NCI-H2227 (cell line): ENCODE measurements at regions not wholly inside any gene's neighbourhood (a gene's known extent, or its start where the extent isn't known, plus 50 kb on each side); places are given as distances from the start of the nearest gene placed in this dataset.

ENCODE experiments used
- DNase-seq: peaks from one replicate; lab custom pipeline; 2025; ENCODE audit not compliant: unreplicated experiment; lab: John Stamatoyannopoulos, UW

DNA sequence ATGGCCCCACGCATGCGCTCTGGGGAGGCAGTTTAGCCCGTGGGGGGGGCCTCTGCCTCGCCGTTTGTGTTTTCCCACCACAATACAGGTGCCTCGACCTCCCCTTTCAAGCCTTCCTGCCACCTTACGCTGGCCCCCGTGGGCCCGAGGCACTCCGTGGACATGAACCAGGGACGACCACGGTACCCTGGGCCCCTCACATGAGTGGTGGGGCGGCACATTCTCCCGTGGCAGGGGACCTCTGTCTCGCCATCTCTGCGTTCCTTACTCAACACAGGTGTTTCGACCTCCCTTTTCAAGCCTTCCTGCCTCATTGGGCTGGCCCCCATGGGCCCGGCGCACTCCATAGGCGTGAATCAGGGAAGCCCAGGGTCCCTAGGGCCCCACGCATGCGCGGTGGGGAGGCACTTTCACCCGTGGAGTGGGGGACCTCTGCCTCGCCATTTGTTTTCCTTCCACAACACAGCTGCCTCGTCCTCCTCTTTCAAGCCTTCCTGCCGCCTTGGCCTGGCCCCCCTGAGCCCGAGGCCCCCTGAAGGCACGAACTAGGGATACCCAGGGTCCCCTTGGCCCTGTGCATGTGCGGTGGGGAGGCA lies 339.5 kb downstream of the ALG10 start:
- no peak for DNase-seq

DNA sequence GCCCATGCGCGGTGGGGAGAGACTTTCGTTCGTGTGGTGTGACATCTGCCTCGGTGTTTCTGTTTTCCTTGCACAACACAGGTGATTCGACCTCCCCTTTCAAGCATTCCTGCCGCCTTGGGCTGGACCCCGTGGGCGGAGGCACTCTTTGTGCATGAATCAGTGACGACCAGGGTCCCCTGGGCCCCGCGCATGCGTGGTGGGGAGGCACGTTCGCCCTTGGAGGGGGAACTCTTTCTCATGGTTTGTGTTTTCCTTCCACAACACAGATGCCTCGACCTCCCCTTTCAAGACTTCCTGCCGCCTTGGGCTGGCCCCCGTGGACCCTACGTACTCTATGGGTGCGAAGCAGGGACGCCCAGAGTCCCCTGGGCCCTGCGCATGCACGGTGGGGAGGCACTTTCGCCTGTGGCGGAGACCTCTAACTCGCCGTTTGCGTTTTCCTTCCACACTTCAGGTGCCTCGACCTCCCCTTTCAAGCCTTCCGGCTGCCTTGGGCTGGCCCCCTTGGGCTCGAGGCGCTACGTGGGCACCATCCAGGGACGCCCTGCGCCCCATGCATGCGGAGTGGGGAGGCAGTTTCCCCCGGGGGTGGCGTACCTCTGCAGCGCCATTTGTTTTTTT lies 340.9 kb downstream of the ALG10 start:
- DNase-seq = peak; percentile 45

DNA sequence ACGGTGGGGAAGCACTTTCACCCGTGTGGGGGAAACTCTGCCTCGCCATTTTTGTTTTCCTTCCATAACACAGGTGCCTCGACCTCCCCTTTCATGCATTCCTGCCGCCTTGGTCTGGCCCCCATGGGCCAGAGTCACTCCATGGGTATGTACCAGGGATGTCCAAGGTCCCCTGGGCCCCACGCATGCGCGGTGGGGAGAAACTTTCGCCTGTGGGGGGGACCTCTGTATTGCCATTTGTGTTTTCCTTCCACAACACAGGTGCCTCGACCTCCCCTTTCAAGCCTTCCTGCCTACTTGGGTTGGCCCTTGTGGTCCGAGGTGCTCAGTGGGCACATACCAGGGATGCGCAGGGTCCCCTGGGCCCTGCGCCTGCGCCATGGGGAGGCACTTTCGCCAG lies 345.8 kb downstream of the ALG10 start:
- DNase-seq = no peak

DNA sequence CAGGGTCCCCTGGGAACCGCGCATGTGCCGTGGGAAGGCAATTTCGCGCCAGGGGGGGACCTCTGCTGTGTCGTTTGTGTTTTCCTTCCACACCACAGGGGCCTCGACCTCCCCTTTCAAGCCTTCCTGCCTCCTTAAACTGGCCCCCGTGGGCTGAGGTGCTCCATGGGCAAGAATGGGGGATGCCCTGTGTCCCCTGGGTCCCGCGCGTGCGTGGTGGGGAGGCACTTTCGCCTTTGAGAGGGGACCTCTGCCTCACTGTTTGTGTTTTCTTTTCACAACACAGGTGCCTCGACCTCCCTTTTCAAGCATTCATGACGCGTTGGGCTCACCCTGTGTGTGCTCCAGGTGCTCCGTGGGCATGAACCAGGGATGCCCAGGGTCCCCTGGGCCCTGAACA lies 348.8 kb downstream of the ALG10 start:
- DNase-seq = no peak

DNA sequence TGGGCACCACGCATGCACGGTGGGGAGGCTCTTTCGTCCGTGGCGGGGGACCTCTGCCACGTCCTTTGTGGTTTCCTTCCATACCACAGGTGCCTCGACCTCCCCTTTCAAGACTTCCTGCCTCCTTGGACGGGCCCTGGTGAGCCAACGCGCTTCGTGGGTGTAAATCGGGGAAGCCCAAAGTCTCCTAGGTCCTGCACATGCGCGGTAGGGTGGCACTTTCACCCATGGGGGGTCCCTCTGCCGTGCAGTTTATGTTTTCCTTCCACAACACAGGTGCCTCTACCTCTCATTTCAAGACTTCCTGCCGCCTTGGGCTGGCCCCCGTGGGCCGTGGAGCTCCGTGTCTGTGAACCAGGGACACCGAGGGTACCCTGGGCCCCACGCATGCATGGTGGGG lies 349.7 kb downstream of the ALG10 start:
- no peak for DNase-seq

DNA sequence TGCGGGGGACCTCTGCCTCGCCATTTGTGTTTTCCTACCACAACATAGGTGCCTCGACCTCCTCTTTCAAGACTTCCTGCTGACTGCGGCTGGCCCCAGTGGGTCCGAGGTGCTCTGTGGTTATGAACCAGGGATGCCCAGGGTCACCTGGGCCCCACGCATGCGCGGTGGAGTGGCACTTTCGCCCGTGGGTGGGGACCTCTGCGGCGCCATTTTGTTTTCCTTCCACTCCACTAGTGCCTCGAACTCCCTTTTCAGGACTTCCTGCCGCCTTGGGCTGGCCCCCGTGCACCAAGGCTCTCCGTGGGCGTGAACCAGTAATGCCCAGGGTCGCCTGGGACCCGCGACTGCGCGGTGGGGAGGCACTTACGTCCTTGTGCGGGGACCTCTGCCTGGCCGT lies 351.6 kb downstream of the ALG10 start:
- no peak for DNase-seq

DNA sequence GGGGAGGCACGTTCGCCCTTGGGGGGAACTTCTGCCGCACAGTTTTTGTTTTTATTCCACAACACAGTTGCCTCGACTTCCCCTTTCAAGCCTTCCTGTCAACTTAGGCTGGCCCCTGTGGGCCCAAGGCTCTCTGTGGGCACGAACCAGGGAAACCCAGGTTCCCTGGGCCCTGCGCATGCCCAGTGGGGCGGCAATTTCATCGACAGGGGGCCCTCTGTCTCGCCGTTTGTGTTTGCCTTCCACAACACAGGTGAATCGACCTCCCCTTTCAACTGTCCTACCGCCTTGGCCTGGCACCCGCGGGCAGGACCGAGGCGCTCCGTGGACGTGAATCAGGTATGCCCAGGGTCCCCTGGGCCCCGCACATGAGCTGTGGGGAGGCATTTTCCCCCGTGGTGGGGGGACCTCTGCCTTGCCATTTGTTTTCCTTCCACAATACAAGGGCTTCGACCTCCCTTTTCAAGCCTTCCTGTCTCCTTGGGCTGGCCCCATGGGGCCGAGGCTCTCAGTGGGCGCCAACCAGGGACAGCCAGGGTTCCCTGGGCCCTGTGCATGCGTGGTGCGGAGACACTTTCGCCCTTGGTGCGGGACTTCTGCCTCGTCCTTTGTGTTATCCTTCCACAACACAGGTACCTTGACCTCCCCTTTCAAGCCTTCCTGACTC lies 354.0 kb downstream of the ALG10 start:
- DNase-seq = no peak

DNA sequence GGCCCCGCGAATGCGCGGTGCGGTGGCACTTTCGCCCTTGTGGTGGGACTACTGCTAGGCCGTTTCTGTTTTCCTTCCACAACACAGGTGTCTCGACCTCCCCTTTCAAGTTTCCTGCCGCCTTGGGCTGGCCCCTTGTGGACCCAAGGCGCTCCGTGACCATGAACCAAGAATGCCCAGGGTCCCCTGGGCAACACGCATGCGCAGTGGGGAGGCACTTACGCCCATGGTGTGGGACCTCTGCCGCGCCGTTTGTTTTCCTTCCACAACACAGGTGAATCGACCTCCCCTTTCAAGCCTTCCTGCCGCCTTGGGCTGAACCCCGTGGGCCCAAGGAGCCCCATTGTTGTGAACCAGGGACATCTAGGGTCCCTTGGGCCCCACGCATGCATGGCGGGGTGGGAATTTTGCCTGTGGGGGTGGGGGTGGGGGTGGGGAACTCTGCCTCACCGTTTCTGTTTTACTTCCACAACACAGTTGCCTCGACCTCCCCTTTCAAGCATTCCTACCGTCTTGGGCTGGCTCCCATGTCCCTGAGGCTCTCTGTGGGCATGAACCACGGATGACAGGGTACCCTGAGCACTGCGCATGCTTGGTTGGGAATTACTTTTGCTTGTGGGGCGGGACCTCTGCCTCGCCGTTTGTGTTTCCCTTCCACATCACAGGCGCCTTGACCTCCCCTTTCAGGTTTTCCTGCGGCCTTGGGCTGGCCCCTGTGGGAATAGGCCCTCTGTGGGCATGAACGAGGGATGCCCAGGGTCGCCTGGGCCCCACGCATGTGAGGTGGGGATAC lies 355.1 kb downstream of the ALG10 start:
- DNase-seq = no peak

DNA sequence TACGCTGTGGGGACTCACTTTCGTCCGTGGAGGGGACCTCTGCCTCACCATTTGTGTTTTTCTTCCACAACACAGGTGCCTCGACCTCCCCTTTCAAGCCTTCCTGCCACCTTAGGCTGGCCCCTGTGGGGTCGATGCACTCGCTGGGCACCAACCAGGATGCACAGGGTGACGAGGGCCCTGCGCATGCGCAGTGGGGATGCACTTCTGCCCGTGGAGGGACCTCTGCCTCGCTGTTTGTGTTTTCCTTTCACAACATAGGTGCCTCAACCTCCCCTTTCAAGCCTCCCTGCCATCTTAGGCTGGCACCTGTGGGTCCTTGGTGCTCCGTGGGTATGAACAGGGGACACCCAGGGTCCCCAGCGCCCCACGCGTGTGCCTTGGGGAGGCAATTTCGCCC lies 356.8 kb downstream of the ALG10 start:
- DNase-seq = no peak

DNA sequence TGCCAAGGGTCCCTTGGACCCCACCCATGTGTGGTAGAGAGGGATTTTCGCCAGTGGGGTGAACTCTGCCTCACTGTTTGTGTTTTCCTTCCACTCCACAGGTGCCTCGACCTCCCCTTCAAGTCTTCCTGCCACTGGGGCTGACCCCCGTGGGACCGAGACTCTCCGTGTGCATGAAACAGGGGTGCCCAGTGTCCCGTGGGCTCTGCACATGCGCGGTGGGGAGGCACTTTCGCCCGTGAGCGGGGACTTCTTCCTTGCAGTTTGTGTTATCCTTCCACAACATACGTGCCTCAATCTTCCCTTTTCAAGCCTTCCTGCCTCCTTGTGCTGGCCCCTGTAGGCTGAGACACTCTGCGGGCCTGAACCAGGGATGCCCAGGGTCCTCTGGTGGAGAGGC lies 362.4 kb downstream of the ALG10 start:
- no peak for DNase-seq

DNA sequence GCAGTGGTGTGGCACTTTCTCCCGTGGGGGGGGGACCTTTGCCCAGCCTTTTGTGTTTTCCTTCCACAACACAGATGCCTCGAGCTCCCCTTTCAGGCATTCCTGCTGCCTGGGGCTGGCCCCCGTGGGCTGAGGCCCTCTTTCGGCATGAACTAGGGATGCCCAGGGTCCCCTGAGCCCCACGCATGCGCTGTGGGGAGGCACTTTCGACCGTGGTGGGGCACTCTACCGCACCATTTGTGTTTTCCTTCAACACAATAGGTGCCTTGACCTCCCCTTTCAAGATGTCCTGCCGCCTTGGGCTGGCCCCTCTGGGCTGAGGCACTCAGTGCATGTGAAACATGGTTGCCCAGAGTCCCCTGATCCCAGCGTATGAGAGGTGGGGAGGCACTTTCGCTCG lies 363.7 kb downstream of the ALG10 start:
- DNase-seq = no peak

DNA sequence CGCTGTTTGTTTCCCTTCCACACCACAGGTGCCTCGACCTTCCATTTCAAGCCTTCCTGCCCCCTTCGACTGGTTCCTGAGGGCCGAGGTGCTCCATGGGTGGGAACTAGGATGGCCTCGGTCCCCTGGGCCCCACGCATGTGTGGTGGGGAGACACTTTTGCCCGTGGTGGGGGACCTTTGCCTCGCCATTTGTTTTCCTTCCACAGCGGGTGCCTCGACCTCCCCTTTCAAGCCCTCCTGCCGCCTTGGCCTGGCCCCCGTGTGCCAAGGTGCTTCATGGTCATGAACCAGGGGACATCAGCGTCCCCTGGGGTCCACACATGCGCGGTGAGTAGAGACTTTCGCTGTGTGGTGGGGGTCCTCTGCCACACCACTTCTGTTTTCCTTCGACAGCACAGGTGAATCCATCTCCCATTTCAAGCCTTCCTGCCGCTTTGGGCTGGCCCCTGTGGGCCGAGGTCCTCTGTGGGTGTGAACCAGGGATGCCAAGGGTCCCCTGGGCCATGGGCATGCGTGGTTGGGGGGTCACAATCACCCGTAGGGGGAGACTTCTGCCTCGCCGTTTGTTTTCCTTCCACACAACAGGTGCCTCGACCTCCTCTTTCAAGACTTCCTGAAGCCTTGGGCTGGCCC lies 364.4 kb downstream of the ALG10 start:
- DNase-seq = no peak

DNA sequence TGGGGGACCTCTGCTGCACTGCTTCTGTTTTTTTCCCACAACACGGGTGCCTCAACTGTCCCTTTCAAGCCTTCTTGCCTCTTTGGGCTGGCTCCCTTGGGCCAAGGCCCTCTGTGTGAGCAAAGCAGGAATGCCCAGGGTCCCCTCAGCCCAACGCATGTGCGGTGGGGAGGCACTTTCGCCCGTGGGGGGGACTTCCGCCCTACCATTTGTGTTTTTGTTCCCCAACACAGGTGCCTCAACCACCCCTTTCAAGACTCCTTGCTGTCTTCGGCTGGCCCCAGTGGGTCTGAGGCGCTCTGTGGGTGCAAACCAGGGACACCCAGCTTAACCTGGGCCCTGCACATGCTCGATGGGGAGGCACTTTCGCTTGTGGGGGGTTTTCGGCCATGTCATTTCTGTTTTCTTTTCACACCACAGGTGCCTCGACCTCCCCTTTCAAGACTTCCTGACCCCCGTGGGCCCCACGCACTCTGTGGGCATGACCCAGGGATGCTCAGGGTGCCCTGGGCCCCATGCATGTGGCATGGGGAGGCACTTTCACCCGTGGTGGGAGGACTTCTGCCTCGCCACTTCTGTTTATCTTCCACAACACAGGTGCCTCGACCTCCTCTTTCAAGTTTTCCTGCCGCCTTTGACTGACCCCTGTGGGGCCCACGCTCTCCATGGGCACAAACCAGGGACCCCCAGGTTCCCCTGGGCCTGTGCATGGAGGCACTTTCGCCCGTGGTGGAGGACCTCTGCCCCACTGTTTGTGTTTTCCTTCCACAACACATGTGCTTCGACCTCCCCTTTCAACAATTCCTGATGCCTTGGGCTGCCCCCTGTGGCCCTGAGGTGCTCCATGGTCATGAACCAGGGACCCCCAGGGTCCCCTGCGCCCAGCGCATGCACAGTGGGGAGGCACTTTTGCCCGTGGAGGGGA lies 365.7 kb downstream of the ALG10 start:
- no peak for DNase-seq

DNA sequence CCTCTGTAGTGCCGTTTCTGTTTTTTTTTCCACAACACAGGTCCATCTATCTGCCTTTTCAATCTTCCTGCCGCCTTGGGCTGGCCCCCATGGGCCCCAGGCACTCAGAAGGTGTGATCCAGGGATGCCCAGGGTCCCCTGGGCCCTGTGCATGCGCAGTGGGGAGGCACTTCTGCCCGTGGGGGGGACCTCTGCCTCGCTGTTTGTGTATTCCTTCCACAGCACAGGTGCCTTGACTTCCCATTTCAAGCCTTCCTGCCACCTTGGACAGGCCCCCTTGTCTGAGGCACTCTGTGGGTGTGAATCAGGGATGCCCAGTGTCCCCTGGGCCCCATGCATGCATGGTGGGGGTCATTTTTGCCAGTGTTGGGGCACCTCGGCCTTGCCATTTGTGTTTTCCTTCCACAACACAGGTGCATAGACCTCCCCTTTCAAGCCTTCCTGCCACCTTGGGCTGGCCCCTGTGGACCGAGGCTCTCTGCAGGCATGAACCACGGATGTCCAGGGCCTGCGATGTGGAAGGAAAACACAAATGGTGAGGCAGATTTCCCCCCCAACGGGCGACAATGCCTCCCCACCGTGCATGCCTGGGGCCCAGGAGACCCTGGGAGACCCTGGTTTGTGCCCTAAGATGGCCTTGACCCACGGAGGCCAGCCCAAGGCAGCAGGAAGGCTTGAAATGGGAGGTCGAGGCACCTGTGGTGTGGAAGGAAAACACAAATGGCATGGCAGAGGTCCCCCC lies 366.5 kb downstream of the ALG10 start:
- DNase-seq = no peak

DNA sequence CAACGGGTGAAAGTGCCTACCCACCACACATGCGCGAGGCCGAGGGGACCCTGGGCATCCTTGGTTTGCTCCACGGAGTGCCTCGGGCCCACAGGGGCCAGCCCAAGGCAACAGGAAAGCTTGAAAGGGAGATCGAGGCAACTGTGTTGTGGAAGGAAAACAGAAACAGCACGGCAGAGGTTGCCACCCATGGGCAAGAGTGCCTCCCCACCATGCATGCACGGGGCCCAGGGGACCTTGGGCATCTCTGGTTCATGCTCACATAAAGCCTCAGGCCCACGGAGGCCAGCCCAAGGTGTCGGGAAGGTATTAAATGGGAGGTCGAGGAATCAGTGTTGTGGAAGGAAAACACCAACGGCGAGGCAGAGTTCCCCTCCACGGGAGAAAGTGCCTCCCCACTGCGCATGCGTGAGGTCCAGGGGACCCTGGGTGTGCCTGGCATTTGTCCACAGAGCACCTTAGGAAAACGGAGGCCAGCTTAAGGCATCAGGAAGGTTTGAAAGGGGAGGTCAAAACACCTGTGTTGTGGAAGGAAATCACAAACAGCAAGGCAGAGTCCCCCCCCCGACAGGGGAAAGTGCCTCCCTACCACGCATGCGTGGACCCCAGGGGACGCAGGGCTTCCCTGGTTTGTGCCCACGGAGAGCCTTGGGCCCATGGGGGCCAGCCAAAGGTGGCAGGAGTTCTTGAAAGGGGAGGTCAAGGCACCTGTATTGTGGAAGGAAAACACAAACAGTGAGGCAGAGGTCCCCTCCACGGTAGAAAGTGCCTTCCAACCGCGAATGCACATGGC lies 367.3 kb downstream of the ALG10 start:
- no peak for DNase-seq

DNA sequence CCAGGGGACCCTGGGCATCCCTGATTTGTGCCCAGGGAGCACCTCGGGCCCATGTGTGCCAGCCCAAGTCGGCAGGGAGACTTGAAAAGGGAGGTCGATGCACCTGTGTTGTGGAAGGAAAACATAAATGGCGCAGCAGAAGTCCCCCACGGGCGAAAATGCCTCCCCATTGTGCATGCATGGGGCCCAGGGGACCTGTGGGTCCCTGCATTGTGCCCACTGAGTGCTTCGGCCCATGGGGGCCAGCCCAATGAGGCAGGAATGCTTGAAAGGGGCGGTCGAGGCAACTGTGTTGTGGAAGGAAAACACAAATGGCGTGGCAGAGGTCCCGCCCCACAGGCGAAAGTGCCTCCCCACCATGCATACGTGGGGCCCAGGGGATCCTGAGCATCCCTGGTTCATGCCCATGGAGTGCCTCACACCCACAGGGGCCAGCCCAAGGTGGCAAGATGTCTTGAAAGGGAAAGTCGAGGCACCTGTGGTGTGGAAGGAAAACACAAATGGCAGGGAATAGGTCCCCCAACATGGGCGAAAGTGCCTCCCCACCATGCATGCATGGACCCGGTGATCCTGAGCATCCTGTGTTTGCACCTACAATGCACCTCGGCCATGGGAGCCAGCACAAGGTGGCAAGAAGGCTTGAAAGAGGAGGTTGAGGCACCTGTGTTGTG lies 368.0 kb downstream of the ALG10 start:
- DNase-seq = no peak

DNA sequence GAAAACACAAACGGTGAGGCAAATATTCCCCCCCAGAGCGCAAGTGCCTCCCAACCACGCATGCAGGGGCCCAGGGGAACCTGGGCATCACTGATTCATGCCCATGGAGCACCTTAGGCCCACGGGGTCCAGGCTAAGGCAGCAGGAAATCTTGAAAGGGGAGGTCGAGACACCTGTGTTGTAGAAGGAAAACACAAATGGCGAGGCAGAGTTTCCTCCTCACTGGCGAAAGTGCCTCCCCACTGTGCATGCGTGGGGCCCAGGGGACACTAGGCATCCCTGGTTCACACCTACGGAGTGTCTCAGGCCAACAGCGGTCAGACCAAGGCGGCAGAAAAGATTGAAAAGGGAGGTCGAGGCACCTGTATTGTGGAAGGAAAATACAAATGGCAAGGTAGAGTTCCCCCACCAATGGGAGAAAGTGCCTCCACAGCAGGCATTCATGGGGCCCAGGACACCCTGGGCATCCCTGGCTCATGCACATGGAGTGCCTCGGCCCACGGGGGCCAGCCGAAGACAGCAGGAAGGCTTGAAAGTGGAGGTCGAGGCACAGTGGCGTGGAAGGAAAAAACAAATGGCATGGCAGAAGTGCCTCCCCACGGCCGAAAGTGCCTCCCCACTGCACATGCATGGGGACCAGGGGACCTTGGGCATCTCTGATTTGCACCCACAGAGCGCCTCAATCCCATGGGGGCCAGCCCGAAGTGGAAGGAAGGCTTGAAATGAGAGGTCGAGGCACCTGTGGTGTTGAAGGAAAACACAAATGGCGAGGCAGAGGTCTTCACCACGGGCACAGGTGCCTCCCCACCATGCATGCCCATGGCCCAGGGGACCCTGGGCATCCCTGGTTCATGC lies 368.8 kb downstream of the ALG10 start:
- DNase-seq = no peak
